Iris pigment epithelial cell (primary cell): ENCODE measurements at regions not wholly inside any gene's neighbourhood (a gene's known extent, or its start where the extent isn't known, plus 50 kb on each side); places are given as distances from the start of the nearest gene placed in this dataset.

Experiments
- DNase-seq: peaks from one replicate; pipeline ENCODE4 v3.0.0-alpha.2; 2011; ENCODE audit warnings: low read depth

GRCh38 chr14:97266653-97267052, 469.5 kb downstream of the VRK1 start:
- peak; percentile 13 for DNase-seq

- DNase-seq, result no peak
These were observed 470.3 kb downstream of the VRK1 start for GRCh38 chr14:97267509-97267908.

GRCh38 chr14:97268097-97268496, 470.9 kb downstream of the VRK1 start:
- DNase-seq, result no peak

GRCh38 chr14:97270308-97270707, 473.1 kb downstream of the VRK1 start:
- DNase-seq, result no peak

DNA sequence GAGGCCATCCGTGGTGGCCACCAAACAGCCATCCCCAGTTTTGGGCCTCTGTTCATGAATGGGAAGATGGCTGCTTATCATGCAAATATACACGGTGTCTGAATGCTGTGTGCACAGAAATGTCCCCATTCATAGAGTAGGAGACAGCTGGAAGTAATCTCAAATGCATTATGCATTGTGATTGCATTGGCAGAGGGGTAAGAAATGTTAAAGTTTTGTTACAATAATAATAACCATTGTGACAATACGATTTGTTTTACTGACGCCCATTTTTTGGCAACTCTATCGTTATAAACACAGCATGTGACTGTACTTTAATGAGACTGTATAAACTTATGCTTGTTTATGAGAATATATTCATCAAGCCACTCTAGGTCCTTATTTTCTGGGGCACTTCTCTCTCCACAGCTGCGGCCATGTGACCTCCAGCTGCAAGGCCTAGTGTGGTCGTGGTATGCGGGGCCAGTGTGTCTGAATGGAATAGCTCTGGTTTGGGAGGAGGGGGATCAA, 474.3 kb downstream of the VRK1 start:
- DNase-seq, result no peak

DNA sequence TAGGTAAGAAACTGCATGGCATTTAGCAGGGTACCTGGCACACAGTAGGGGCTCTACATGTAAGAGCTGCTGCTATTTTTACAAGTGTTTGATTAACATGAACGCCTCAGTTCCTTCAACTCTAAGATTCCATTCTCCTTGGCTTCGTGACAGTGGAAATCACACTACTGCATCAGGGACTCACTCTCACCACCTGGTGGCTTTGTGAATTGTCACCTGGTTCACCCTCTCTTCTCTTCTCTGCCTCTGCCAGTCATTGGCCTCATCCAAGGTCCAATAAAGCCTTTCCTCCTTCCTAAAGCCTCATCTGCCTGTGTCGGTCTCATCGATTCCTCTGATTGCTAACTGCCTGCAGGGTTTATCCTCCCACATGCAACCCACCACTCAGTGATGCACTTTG, 476.4 kb downstream of the VRK1 start:
- no peak for DNase-seq

DNA sequence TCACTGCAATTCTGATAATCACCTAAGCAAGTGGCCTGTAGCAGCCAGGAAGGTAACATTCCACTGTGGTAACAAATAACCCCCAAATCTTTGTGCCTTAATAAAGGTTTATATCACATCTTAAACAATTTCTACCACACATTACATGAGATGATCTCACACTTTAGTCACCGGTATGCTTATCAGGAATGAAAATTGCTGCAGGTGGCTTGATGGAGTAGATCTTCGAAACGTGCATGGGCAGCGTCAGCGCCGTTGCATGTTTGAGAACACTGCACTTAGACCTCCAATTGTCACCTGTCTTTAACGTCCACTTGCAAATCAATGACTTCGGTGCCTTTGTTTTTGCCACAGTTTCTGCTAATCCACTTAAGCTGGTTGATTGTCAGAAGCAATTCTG, 477.4 kb downstream of the VRK1 start:
- DNase-seq, result no peak

- no peak for DNase-seq
These were observed 478.1 kb downstream of the VRK1 start for GRCh38 chr14:97275276-97275675.

DNA sequence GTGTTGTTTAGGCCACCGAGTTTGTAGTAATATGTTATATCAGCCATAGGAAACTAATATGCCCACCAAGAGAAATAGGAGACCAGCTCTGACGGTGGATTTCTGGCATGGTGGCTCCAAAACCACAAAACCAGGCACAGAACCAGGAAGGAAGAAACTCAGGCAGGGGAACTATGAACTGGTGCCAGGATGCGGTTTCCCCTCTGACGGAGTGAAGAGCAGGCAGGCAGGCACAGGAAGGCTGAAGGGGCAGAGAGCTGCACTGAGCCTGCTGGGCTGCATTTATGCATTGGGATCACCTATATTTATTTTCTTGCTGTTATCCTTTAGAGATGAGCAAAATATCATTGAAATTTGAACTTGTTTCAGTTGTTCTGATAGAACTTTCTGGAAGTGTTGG, 479.4 kb downstream of the VRK1 start:
- no peak for DNase-seq

GRCh38 chr14:97277711-97278110, 480.5 kb downstream of the VRK1 start:
- no peak for DNase-seq

DNA sequence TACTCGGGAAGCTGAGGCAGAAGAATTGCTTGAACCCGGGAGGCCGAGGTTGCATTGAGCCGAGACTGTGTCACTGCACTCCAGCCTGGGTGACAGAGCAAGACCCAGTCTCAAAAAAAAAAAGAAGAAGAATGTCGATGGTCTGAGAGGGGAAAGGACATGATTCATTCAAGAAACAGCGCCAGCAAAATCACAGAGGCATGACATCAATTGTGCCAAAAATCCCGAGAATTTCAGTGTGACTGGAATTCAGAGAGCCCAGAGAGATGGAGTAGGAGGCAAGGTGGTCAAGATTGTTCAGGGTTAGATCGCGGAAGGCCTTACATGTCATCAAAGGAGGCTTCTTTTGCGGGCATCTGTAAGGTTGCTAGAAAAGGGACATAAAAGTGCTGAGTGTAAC, 483.3 kb downstream of the VRK1 start:
- DNase-seq, result no peak

- DNase-seq, result no peak
These were observed 484.6 kb downstream of the VRK1 start for GRCh38 chr14:97281741-97282140.

GRCh38 chr14:97282210-97283004, 485.2 kb downstream of the VRK1 start:
- DNase-seq, result no peak

- no peak for DNase-seq
These were observed 485.8 kb downstream of the VRK1 start for GRCh38 chr14:97283005-97283403.

- DNase-seq, result no peak
These were observed 486.2 kb downstream of the VRK1 start for GRCh38 chr14:97283426-97283825.

GRCh38 chr14:97283841-97284240, 486.7 kb downstream of the VRK1 start:
- no peak for DNase-seq

DNA sequence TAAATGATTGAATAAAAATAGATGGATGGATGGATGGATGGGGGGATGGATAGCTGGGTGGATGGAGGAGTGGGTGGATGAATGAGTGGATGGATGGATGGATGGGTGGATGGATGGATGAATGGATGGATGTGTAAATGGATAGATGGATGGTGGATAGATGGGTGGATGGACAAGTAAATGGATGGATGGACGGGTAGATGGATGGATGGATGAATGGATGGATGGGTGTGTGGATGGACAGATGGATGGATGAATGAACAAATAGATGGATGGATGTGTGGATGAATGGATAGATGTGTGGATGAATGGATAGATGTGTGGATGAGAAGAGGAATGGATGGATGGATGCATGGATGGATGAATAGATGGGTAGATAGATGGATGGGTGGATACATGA, 490.8 kb downstream of the VRK1 start:
- no peak for DNase-seq

DNA sequence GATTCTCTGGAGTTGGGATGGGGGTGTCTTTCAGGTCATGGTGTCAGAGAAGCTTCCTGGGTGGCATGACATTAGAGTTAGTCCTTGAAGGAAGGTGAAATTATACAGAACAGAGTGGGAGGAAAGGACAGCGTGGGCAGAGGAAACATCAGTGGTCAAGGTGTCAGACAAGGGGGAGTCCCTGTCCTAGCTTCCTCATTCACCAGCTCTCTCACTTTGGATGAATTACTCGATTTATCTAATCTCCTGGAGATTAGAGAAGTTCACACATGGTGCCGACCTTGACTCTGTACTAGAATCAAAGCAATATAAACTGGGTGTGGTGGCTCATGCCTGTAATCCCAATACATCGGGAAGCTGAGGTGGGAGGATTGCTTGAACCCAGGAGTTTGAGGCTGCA, 492.9 kb downstream of the VRK1 start:
- DNase-seq, result no peak

DNA sequence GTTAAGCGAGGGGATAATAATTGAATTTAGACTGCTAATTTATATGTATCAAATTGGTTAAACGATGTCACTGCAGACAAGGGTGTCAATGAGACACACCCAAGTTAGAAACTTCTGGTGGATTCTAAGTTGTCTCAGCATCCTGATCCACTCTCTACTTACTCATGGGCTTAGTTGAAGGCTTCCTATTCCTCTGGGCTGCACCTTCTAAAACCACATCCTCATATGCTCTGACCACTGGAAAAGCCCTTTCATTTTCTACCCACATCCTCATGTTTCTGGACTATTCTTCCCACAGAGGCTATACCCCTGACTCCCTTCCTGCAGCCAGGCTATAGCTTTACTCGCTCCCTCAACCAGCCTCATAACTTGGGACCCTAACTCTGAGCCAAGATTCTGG, 493.8 kb downstream of the VRK1 start:
- DNase-seq, result no peak

DNA sequence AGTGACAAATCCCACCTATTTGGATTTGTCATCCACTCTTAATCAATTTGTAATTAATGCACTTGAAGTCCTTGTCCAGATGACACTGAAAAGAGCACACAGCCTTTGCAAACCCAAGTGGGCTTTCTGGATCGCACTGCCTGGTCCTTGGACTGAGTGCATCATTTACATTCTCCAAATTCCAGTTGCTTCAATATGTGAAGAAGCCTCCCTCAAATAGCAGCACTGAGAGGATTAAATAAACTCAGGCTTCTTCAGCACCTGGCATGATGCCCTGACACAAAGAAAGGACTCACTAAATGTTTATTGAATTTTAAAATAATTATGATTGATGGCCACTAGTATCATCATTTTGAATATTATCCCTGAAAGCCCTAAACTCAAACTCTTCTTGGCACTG, 496.5 kb downstream of the VRK1 start:
- DNase-seq, result no peak

- DNase-seq, result no peak
These were observed 498.0 kb downstream of the VRK1 start for GRCh38 chr14:97295108-97295710.

- no peak for DNase-seq
These were observed 499.0 kb downstream of the VRK1 start for GRCh38 chr14:97296176-97296575.

DNA sequence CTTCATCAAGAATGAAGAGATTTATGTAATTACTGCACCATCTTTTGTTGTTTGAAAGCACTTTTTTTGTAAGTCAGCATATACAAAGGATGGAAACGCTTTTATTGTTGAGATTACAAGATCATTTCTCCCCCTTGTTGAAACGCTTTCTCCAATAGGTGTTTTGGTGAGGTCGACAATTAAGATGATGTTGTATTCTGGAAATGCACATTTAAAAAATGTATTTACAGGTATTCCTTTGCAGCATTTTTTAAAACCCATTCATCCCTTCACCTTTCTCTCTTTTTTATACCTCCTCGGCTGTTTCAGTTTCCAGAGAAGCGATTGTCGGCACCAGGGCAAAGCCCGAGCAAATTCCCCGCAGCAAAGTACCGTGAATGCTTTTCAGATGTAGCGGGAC, 499.9 kb downstream of the VRK1 start:
- DNase-seq, result no peak

DNA sequence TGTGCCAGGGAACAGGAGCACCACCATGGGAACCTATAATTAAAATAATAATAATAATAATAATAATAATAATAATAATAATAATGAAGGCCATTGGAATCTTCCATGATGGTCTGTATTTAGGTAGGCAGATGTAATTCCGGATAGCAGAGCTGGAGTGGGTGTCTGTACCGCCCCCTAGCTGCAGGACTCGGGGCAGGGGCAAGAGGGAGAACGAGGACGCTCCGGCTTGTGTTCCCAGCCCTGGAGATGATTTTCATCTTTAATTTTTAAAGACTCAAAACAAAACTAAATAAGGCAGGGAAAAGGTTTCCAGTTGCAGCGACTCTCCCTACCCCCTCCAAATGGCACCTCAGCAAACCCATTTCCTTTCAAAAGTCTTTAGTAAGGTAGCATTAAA, 501.1 kb downstream of the VRK1 start:
- no peak for DNase-seq
